ENCODE measurements at regions not wholly inside any gene's neighbourhood (a gene's known extent, or its start where the extent isn't known, plus 50 kb on each side); places are given as distances from the start of the nearest gene placed in this dataset.

- TF ChIP-seq CTCF (conservative IDR thresholded peaks at IDR 0.05; ENCODE audit: low read depth, low read length) (no peak), USF2 (IDR thresholded peaks at IDR 0.05; ENCODE audit: low read depth, low read length) (no peak), CEBPB (IDR thresholded peaks at IDR 0.05; ENCODE audit: low read depth, low read length) (no peak), NFE2L2 (IDR thresholded peaks at IDR 0.05; ENCODE audit: low read depth, low read length) (no peak), ELK1 (IDR thresholded peaks at IDR 0.05; ENCODE audit: borderline replicate concordance, low read depth, low read length) (no peak), MXI1 (IDR thresholded peaks at IDR 0.05; ENCODE audit: borderline replicate concordance, low read depth, low read length) (no peak), RFX5 (IDR thresholded peaks at IDR 0.05; ENCODE audit: low read depth, low read length) (no peak), POLR2A (IDR thresholded peaks at IDR 0.05; ENCODE audit: low read depth, low read length) (no peak), RAD21 (IDR thresholded peaks at IDR 0.05; ENCODE audit: low read length) (no peak), MAFK (IDR thresholded peaks at IDR 0.05; ENCODE audit: low read depth, low read length) (no peak), SMC3 (IDR thresholded peaks at IDR 0.05; ENCODE audit: low read depth, low read length) (no peak), CHD1 (IDR thresholded peaks at IDR 0.05; ENCODE audit: low read depth, low read length) (no peak), BHLHE40 (IDR thresholded peaks at IDR 0.05; ENCODE audit: low read depth, low read length) (no peak), RCOR1 (IDR thresholded peaks at IDR 0.05; ENCODE audit: insufficient replicate concordance, low read length) (no peak)
Observed at GRCh38 chr10:108840944-108841343, 1082.4 kb downstream of the XPNPEP1 start.

Data from IMR-90 (cell line).